Uterus (tissue), 2 donors: ENCODE measurements at regions not wholly inside any gene's neighbourhood (a gene's known extent, or its start where the extent isn't known, plus 50 kb on each side); places are given as distances from the start of the nearest gene placed in this dataset.

ENCODE experiments used
- POLR2A ChIP-seq, 2 donors: fragments of 450-650 bp; IDR thresholded peaks; one replicate each; pipeline ENCODE4 v1.6.1; 2016; ENCODE audit warnings: antibody characterized with exemption in 2 of 2, mild to moderate bottlenecking in 1 of 2, moderate library complexity in 1 of 2
- TF ChIP-seq, protein P1 (sequence below), 4 experiments: fragments of 200-600 bp in 2 of 4; fragments of 450-650 bp in 2 of 4; sonication (generic) in 2 of 4; IDR thresholded peaks; one replicate each; pipeline ENCODE4 v1.5.1; 2016 to 2019; ENCODE audit warnings: antibody characterized with exemption in 4 of 4, mild to moderate bottlenecking in 2 of 4, moderate library complexity in 1 of 4

DNA sequence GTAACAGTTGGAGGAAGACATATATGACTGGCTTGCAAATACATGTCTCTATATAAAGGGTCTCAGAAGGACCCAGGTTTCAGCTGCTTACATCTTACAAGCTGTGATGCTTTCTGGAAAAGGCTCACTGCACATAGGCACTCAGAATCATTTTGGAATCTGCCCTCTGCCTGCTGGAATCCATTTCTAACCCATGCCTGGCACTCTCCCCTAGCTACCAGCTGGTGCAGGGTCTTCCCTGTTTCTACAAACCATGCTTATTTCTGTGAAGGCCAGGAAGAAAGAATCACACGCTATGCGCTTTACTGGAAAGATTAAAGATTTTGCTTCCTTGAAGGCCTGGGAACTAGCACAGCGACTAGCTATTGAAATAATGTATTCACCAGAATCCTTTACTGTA lies 151.3 kb downstream of the DICER1 start:
- no peak for TF ChIP-seq POLR2A (IDR thresholded peaks at IDR 0.05)
- TF ChIP-seq, protein P1, sequence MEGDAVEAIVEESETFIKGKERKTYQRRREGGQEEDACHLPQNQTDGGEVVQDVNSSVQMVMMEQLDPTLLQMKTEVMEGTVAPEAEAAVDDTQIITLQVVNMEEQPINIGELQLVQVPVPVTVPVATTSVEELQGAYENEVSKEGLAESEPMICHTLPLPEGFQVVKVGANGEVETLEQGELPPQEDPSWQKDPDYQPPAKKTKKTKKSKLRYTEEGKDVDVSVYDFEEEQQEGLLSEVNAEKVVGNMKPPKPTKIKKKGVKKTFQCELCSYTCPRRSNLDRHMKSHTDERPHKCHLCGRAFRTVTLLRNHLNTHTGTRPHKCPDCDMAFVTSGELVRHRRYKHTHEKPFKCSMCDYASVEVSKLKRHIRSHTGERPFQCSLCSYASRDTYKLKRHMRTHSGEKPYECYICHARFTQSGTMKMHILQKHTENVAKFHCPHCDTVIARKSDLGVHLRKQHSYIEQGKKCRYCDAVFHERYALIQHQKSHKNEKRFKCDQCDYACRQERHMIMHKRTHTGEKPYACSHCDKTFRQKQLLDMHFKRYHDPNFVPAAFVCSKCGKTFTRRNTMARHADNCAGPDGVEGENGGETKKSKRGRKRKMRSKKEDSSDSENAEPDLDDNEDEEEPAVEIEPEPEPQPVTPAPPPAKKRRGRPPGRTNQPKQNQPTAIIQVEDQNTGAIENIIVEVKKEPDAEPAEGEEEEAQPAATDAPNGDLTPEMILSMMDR (IDR thresholded peaks at IDR 0.05): no peak
